Left ventricle myocardium inferior (tissue), 1 donor: ENCODE measurements at regions not wholly inside any gene's neighbourhood (a gene's known extent, or its start where the extent isn't known, plus 50 kb on each side); places are given as distances from the start of the nearest gene placed in this dataset.
A peak's percentile ranks its signal among the peaks of the same experiment; 100 is the strongest.

Experiments
- DNase-seq: peaks from one replicate; pipeline ENCODE4 v3.0.0-alpha.2; 2020
- H3K27ac ChIP-seq: fragments of 200-600 bp; replicated peaks from 2 replicates; pipeline ENCODE4 v1.8.0; 2021
- H3K27me3 ChIP-seq: fragments of 200-600 bp; 2 replicates; pipeline ENCODE4 v1.8.0; 2021; ENCODE audit warnings: low read depth
- H3K36me3 ChIP-seq: fragments of 200-600 bp; 2 replicates; pipeline ENCODE4 v1.8.0; 2021
- H3K4me1 ChIP-seq: fragments of 200-600 bp; 2 replicates; pipeline ENCODE4 v1.8.0; 2021
- H3K4me3 ChIP-seq: fragments of 200-600 bp; 2 replicates; pipeline ENCODE4 v1.8.0; 2021; ENCODE audit warnings: mild to moderate bottlenecking, moderate library complexity
- H3K9me3 ChIP-seq: fragments of 200-600 bp; replicated peaks from 2 replicates; pipeline ENCODE4 v1.8.0; 2021
- CTCF ChIP-seq: fragments of 200-600 bp; IDR thresholded peaks from 2 replicates; pipeline ENCODE4 v1.8.0; 2021; ENCODE audit warnings: antibody characterized with exemption, mild to moderate bottlenecking, borderline replicate concordance
- intact Hi-C: fragments of 100-400 bp; cut with micrococcal nuclease; formaldehyde crosslinking; loops from one replicate; pipeline ENCODE4 v1.11.0; 2022
- donor health status: DM: no; HTN: yes; CAD: no; lungs with severe emphysema.

- Histone ChIP-seq H3K4me1 (peaks cover 57% of the 10 kb centered on the region), H3K9me3 (no peaks in the 10 kb centered on the region), H3K27ac (no peak overlapping the region), H3K36me3 (no peaks in the 10 kb centered on the region), H3K4me3 (peak overlapping the region; percentile 56), H3K27me3 (peaks cover 97% of the 10 kb centered on the region)
- no peak for TF ChIP-seq CTCF
- no peak for DNase-seq
- intact Hi-C loops: loop anchor here (10.0 kb wide), 1 partner anchor 1688 kb away; no protein-coding TSS in a partner anchor
Observed at GRCh38 chr5:50967009-50967562, 300.6 kb downstream of the PARP8 start.

- no peak for TF ChIP-seq CTCF
- intact Hi-C loops: loop anchor here (10.0 kb wide), 1 partner anchor 1687 kb away; no protein-coding TSS in a partner anchor
- Histone ChIP-seq H3K27ac (no peak overlapping the region), H3K27me3 (peaks cover 98% of the 10 kb centered on the region), H3K9me3 (no peaks in the 10 kb centered on the region), H3K4me3 (peak overlapping the region; percentile 56), H3K4me1 (peaks cover 57% of the 10 kb centered on the region), H3K36me3 (no peaks in the 10 kb centered on the region)
- no peak for DNase-seq
Observed at GRCh38 chr5:50967563-50968355, 301.3 kb downstream of the PARP8 start.

GRCh38 chr5:50968356-50969149 lies 302.1 kb downstream of the PARP8 start:
- Histone ChIP-seq H3K9me3 (no peaks in the 10 kb centered on the region), H3K27me3 (peaks cover 99% of the 10 kb centered on the region), H3K27ac (no peak overlapping the region), H3K36me3 (no peaks in the 10 kb centered on the region), H3K4me1 (peaks cover 51% of the 10 kb centered on the region), H3K4me3 (peak overlapping the region; percentile 56)
- no peak for DNase-seq
- intact Hi-C loops: loop anchor here (10.0 kb wide), 1 partner anchor 1686 kb away; no protein-coding TSS in a partner anchor
- TF ChIP-seq CTCF: no peak

- no peak for DNase-seq
- Histone ChIP-seq H3K27ac (no peak overlapping the region), H3K27me3 (peaks cover 99% of the 10 kb centered on the region), H3K4me3 (peak overlapping the region; percentile 56), H3K36me3 (no peaks in the 10 kb centered on the region), H3K4me1 (peaks cover 43% of the 10 kb centered on the region), H3K9me3 (no peaks in the 10 kb centered on the region)
- intact Hi-C loops: loop anchor here (10.0 kb wide), 1 partner anchor 1685 kb away; no protein-coding TSS in a partner anchor
- TF ChIP-seq CTCF: no peak
Observed at GRCh38 chr5:50969151-50970031, 303.0 kb downstream of the PARP8 start.
